ENCODE measurements at regions not wholly inside any gene's neighbourhood (a gene's known extent, or its start where the extent isn't known, plus 50 kb on each side); places are given as distances from the start of the nearest gene placed in this dataset.

GRCh38 chr10:62732841-62733653 lies 71.5 kb upstream of the ADO start:
- ATAC-seq = peak; percentile 33
- no peaks in the 10 kb centered on the region for H3K27me3 ChIP-seq
- DNase-seq = no peak
- no peak overlapping the region for H3K27ac ChIP-seq
- no peaks in the 10 kb centered on the region for H3K36me3 ChIP-seq
- H3K4me1 ChIP-seq = peaks cover 0 to 19% of the 10 kb centered on the region in 2 donors
- H3K9me3 ChIP-seq = no peaks in the 10 kb centered on the region
- intact Hi-C loops (cut with DNase I) = no loop called here
- no peak overlapping the region for H3K4me3 ChIP-seq
- no peak for TF ChIP-seq CTCF (IDR thresholded peaks at IDR 0.05)

DNA sequence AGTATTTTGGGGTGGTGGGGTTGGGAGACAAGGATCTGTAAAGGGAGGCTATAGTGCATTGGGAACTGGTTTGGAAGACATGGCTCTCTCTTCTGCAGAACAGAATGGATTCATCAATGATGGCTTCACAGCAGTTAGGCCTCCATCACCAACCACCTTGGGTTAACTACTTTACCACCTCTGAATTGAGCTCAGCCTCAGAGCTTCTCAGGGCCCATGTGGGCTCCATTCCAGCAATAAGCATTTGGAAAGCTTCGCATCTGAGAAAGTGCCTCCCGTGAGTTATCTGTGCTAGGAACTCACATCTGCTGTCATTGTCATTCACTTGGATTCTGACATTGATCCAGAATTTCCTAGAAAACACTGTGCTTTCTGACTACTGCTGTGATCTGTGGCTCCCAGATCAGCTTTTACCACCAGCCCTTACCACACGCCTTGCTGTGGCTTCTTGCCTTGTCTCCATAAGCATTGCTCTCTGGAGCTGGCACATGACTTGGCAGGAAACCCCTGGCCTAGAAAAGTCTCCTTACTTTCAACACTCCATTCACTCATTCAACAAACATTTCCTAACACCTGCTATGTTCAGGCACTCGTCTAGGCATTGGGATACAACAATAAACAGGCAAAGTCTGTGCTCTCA lies 70.7 kb upstream of the ADO start:
- Histone ChIP-seq H3K27me3 (no peaks in the 10 kb centered on the region), H3K36me3 (no peaks in the 10 kb centered on the region), H3K27ac (no peak overlapping the region), H3K4me1 (peaks cover 0 to 17% of the 10 kb centered on the region in 2 donors), H3K4me3 (no peak overlapping the region), H3K9me3 (no peaks in the 10 kb centered on the region)
- intact Hi-C loops (cut with DNase I) = no loop called here
- DNase-seq = no peak
- ATAC-seq = no peak
- no peak for TF ChIP-seq CTCF (IDR thresholded peaks at IDR 0.05)

- no peak overlapping the region for H3K27ac ChIP-seq
- H3K27me3 ChIP-seq = no peaks in the 10 kb centered on the region
- ATAC-seq (no peak), DNase-seq (no peak)
- intact Hi-C loops (cut with DNase I) = no loop called here
- peaks cover 0 to 15% of the 10 kb centered on the region in 2 donors for H3K4me1 ChIP-seq
- no peak for TF ChIP-seq CTCF (IDR thresholded peaks at IDR 0.05)
- H3K4me3 ChIP-seq = no peak overlapping the region
- no peaks in the 10 kb centered on the region for H3K36me3 ChIP-seq
- no peaks in the 10 kb centered on the region for H3K9me3 ChIP-seq
Measured at GRCh38 chr10:62734781-62735463, 69.6 kb upstream of the ADO start.

- H3K4me1 ChIP-seq = peaks cover 0 to 15% of the 10 kb centered on the region in 2 donors
- H3K9me3 ChIP-seq = no peaks in the 10 kb centered on the region
- no peak for TF ChIP-seq CTCF (IDR thresholded peaks at IDR 0.05)
- no peak for DNase-seq
- no peak overlapping the region for H3K27ac ChIP-seq
- intact Hi-C loops (cut with DNase I) = no loop called here
- H3K27me3 ChIP-seq = no peaks in the 10 kb centered on the region
- H3K4me3 ChIP-seq = no peak overlapping the region
- no peaks in the 10 kb centered on the region for H3K36me3 ChIP-seq
- ATAC-seq = peak; percentile 38
Measured at GRCh38 chr10:62735464-62736167, 68.9 kb upstream of the ADO start.
